Prostate gland (tissue), 2 donors: ENCODE measurements at regions not wholly inside any gene's neighbourhood (a gene's known extent, or its start where the extent isn't known, plus 50 kb on each side); places are given as distances from the start of the nearest gene placed in this dataset.
"Not testable (repeated sequence)": the region's sequence is repeated elsewhere in the genome, so short reads cannot be mapped to it uniquely, and the experiment has no call there.

Source experiments
- CTCF ChIP-seq, 4 experiments: fragments of 200-600 bp in 2 of 4; fragments of 450-650 bp in 2 of 4; sonication (generic) in 2 of 4; IDR thresholded peaks; 1 replicate in 3 of 4; 2 replicates in 1 of 4; pipeline ENCODE4 v1.5.1; 2016 to 2019; ENCODE audit warnings: antibody characterized with exemption in 4 of 4, mild to moderate bottlenecking in 2 of 4, moderate library complexity in 2 of 4
- POLR2A ChIP-seq: fragments of 450-650 bp; IDR thresholded peaks from one replicate; pipeline ENCODE4 v1.6.1; 2016; ENCODE audit warnings: antibody characterized with exemption, mild to moderate bottlenecking

- TF ChIP-seq CTCF (IDR thresholded peaks at IDR 0.05); POLR2A: not testable (repeated sequence)
Measured at GRCh38 chr12:34226044-34226443, 203.7 kb downstream of the ALG10 start.
